NB4 (cell line): ENCODE measurements at regions not wholly inside any gene's neighbourhood (a gene's known extent, or its start where the extent isn't known, plus 50 kb on each side); places are given as distances from the start of the nearest gene placed in this dataset.

Experiments
- CTCF ChIP-seq: IDR thresholded peaks from one replicate; pipeline ENCODE4 v1.5.1; 2012; ENCODE audit warnings: low read depth, low read length
- POLR2A ChIP-seq: IDR thresholded peaks from 2 replicates; pipeline ENCODE4 v1.6.1; 2011; ENCODE audit warnings: mild to moderate bottlenecking; ENCODE audit not compliant: insufficient read length; ENCODE audit errors: extremely low read depth

DNA sequence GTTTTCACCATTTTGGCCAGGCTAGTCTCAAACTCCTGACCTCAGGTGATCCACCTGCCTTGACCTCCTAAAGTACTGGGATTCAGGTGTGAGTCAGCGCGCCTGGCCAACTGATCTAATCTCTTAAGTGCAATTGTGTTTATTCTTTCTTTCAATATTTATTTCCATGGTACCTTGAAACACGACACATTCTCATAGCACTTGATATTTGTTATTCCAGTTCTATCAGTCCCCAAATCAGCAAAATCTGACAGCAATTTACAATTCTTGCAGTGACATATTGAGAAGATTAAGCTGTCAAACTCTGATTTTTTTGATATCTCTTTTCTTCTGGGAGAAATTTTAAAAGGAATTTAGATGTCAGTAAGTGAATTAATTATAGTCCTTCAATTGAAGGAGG is 218.1 kb upstream of the FAT4 start:
- TF ChIP-seq CTCF = no peak
- TF ChIP-seq POLR2A = no peak
